OCI-LY7 (cell line): ENCODE measurements at regions not wholly inside any gene's neighbourhood (a gene's known extent, or its start where the extent isn't known, plus 50 kb on each side); places are given as distances from the start of the nearest gene placed in this dataset.

Source experiments
- BruUV-seq: library from RNA; stranded (reverse); fragments of 400-500 nt; replicated peaks from 2 replicates; lab custom pipeline; 2021; lab: Mats Ljungman, UMichigan
- CTCF ChIA-PET: fragments of 300-600 bp; sonication (Branson Sonifier 250); formaldehyde crosslinking; loops from one replicate; lab custom pipeline; 2022; ENCODE audit warnings: antibody characterized with exemption; ENCODE audit not compliant: unreplicated experiment; lab: Charles Lee
- POLR2A ChIA-PET: fragments of 300-600 bp; sonication (Branson Sonifier 250); formaldehyde crosslinking; loops from one replicate; lab custom pipeline; 2022; ENCODE audit warnings: antibody characterized with exemption; lab: Charles Lee
- DNase-seq: peaks from one replicate; pipeline ENCODE4 v3.0.0-alpha.2; 2015; ENCODE audit warnings: low spot score
- H2AFZ ChIP-seq: fragments of 200-600 bp; sonication (generic), shearing (Covaris generic); 2 replicates; pipeline ENCODE4 v1.6.1; 2014; ENCODE audit warnings: mild to moderate bottlenecking, antibody characterized with exemption, low read length, moderate library complexity
- H3K27ac ChIP-seq: fragments of 200-600 bp; sonication (generic); 2 replicates; pipeline ENCODE4 v1.5.1; 2014; ENCODE audit warnings: mixed run types, low read depth, mild to moderate bottlenecking, moderate library complexity, low read length, inconsistent platforms; ENCODE audit not compliant: poor library complexity, severe bottlenecking
- H3K36me3 ChIP-seq: fragments of 200-600 bp; sonication (generic); 2 replicates; pipeline ENCODE4 v1.6.1; 2014; ENCODE audit warnings: mild to moderate bottlenecking, antibody characterized with exemption, low read length, moderate library complexity, mixed read lengths; ENCODE audit not compliant: insufficient read depth
- H3K4me1 ChIP-seq: fragments of 200-600 bp; sonication (generic); 2 replicates; pipeline ENCODE4 v1.5.1; 2014; ENCODE audit warnings: mild to moderate bottlenecking, low read length; ENCODE audit not compliant: insufficient read depth, poor library complexity, severe bottlenecking
- H3K4me2 ChIP-seq: fragments of 200-600 bp; sonication (generic); 2 replicates; pipeline ENCODE4 v1.6.1; 2014; ENCODE audit warnings: mild to moderate bottlenecking, low read length
- H3K4me3 ChIP-seq: fragments of 200-600 bp; sonication (generic); 2 replicates; pipeline ENCODE4 v1.5.1; 2014; ENCODE audit warnings: mild to moderate bottlenecking, low read depth, low read length; ENCODE audit not compliant: poor library complexity, severe bottlenecking
- H3K79me2 ChIP-seq: fragments of 200-600 bp; sonication (generic); 2 replicates; pipeline ENCODE4 v1.6.1; 2016; ENCODE audit warnings: low read depth, mild to moderate bottlenecking, low read length, moderate library complexity, mixed read lengths; ENCODE audit not compliant: insufficient read depth
- H3K9me2 ChIP-seq: fragments of 200-600 bp; sonication (generic); 2 replicates; pipeline ENCODE4 v1.6.1; 2016; ENCODE audit warnings: mild to moderate bottlenecking, low read length, mixed read lengths; ENCODE audit not compliant: insufficient read depth
- H3K9me3 ChIP-seq: fragments of 200-600 bp; sonication (generic); 2 replicates; pipeline ENCODE4 v1.6.1; 2014; ENCODE audit warnings: mild to moderate bottlenecking, mixed run types, low read length, mixed read lengths
- H4K20me1 ChIP-seq: fragments of 200-600 bp; sonication (generic); 2 replicates; pipeline ENCODE4 v1.6.1; 2014; ENCODE audit warnings: mild to moderate bottlenecking, antibody characterized with exemption, low read length, moderate library complexity, mixed read lengths; ENCODE audit not compliant: insufficient read depth
- CTCF ChIP-seq: fragments of 200-600 bp; sonication (generic); conservative IDR thresholded peaks from 2 replicates; pipeline ENCODE4 v1.5.1; 2014; ENCODE audit warnings: mild to moderate bottlenecking, antibody characterized with exemption, low read length, moderate library complexity, mixed read lengths
- EZH2phosphoT487 ChIP-seq: fragments of 200-600 bp; sonication (generic); IDR thresholded peaks from 2 replicates; pipeline ENCODE4 v1.6.1; 2018; ENCODE audit warnings: low read depth, borderline replicate concordance, mild to moderate bottlenecking, mixed run types, antibody characterized with exemption, low read length, moderate library complexity, mixed read lengths
- intact Hi-C: fragments of 100-400 bp; cut with micrococcal nuclease; formaldehyde crosslinking; loops from one replicate; pipeline ENCODE4 v1.10.0; 2022; ENCODE audit not compliant: unreplicated experiment

GRCh38 chr14:98507264-98507663 lies 764.7 kb downstream of the BCL11B start:
- BruUV-seq, result no TSS peak
- Histone ChIP-seq H3K36me3 (no peaks in the 10 kb centered on the region), H4K20me1 (no peaks in the 10 kb centered on the region), H3K9me3 (no peaks in the 10 kb centered on the region), H3K4me2 (no peak overlapping the region), H3K4me3 (no peak overlapping the region), H3K9me2 (no peaks in the 10 kb centered on the region), H3K4me1 (no peaks in the 10 kb centered on the region), H2AFZ (no peak overlapping the region), H3K27ac (no peak overlapping the region), H3K79me2 (no peaks in the 10 kb centered on the region)
- ChIA-PET POLR2A (no interaction called here), CTCF (no interaction called here)
- TF ChIP-seq EZH2phosphoT487 (no peak), CTCF (no peak)
- DNase-seq, result no peak
- intact Hi-C loops, result no loop called here

- H4K20me1 ChIP-seq, result no peaks in the 10 kb centered on the region
- H3K9me2 ChIP-seq, result no peaks in the 10 kb centered on the region
- H3K4me2 ChIP-seq, result no peak overlapping the region
- POLR2A ChIA-PET, result no interaction called here
- no TSS peak for BruUV-seq
- H3K4me3 ChIP-seq, result no peak overlapping the region
- no peaks in the 10 kb centered on the region for H3K9me3 ChIP-seq
- CTCF ChIA-PET, result no interaction called here
- H3K4me1 ChIP-seq, result no peaks in the 10 kb centered on the region
- no peak for DNase-seq
- no peaks in the 10 kb centered on the region for H3K36me3 ChIP-seq
- TF ChIP-seq CTCF (no peak), EZH2phosphoT487 (no peak)
- H2AFZ ChIP-seq, result no peak overlapping the region
- intact Hi-C loops, result no loop called here
- no peak overlapping the region for H3K27ac ChIP-seq
- no peaks in the 10 kb centered on the region for H3K79me2 ChIP-seq
Observed at GRCh38 chr14:98510392-98510791, 761.6 kb downstream of the BCL11B start.

- ChIA-PET CTCF (no interaction called here), POLR2A (no interaction called here)
- H3K4me2 ChIP-seq, result no peak overlapping the region
- BruUV-seq, result no TSS peak
- H3K79me2 ChIP-seq, result no peaks in the 10 kb centered on the region
- DNase-seq, result no peak
- H3K4me3 ChIP-seq, result no peak overlapping the region
- no peaks in the 10 kb centered on the region for H3K9me2 ChIP-seq
- no peaks in the 10 kb centered on the region for H3K4me1 ChIP-seq
- no peaks in the 10 kb centered on the region for H4K20me1 ChIP-seq
- no peaks in the 10 kb centered on the region for H3K9me3 ChIP-seq
- no peak overlapping the region for H2AFZ ChIP-seq
- no peaks in the 10 kb centered on the region for H3K36me3 ChIP-seq
- no peak for TF ChIP-seq CTCF
- TF ChIP-seq EZH2phosphoT487, result no peak
- H3K27ac ChIP-seq, result no peak overlapping the region
- intact Hi-C loops, result no loop called here
Observed at GRCh38 chr14:98512501-98513251, 759.3 kb downstream of the BCL11B start.
